ELF-1 (cell line): ENCODE measurements at regions not wholly inside any gene's neighbourhood (a gene's known extent, or its start where the extent isn't known, plus 50 kb on each side); places are given as distances from the start of the nearest gene placed in this dataset.
A peak's percentile ranks its signal among the peaks of the same experiment; 100 is the strongest.

ENCODE experiments used
- DNase-seq: peaks from one replicate; pipeline ENCODE4 v3.0.0-alpha.2; 2016; ENCODE audit warnings: low read depth, low spot score

DNA sequence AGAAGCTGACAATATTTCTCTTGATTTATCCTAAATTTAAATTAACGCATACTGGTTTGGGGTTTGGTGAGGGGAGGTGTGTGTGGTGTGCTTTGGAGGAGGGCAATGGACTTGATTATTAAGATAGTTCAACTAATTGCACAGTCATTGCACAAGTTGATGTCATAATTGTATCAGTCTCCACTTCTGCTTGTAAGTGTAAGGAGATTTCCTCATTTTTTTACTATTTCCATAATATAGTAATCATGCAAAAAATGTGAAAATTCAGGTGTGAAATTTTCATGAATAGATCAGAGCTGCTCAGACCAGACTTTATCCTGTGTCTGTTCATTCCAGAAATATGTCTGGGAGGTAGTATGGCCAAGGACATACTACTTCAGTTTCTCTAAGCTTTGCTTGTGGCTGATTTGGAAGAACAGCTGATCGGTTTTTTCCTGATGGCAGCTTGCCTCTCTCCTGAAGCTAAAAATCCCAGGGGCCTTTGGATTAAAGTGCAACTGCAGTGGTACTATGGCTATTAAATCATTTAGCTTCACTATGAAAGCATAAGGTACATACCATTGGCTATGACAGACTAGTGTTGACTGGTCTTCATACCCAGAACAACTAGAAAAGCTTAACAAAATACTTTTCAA is 201.8 kb upstream of the MIR17HG start:
- DNase-seq: no peak

DNA sequence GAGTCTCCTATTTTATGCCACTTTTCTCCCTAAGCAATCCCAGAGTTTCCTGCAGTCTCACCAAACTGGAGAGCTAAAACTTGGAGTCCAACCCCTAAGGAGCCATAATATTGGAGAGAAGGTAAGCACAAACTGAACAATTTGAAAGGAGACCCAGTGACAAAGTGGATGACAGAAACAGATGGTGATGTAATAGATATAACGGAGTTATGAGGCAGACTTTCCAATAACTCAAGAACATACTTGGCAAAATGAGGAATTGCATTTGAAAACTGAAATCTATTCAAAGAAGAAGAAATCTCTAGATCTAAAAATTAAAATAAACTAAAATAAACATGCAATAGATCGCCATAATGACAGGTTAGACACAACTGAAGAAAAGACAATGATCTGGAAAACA is 200.9 kb upstream of the MIR17HG start:
- DNase-seq: no peak

DNA sequence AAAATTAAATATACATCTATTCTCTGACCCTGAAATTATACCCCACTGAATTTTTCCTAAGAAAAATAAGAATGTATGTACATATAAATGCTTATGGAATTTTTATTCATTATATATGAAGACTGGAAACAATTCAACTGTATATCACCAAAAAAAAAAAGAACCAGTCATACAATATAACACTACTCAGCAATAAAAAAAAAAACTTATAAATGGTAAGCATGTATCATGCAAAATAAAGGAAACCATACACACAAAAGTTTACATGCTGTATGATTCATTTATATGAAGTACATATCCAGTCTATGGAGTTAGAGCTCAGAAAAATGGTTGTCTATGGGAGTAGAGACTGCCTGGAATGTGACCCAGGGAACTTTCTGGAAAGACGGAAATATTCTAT is 199.4 kb upstream of the MIR17HG start:
- DNase-seq: no peak

DNA sequence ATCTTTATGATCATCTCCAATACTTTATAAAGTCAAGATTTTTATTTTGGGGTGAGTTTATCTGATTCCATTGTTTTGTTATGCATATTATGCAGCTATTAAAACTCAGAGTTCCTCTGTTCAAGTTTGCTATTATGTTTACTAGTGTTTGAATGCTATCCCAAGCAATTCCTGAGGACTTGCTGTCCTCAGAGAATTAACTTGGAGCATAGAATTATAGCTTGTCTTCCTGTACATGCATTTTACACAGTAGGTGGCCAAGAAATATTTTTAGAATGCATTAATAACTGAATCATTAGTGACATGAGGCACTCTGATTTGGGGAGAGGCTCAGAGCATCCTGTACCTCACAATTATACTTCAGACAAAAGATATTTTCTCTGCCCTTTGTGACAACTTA is 195.6 kb upstream of the MIR17HG start:
- DNase-seq: no peak

DNA sequence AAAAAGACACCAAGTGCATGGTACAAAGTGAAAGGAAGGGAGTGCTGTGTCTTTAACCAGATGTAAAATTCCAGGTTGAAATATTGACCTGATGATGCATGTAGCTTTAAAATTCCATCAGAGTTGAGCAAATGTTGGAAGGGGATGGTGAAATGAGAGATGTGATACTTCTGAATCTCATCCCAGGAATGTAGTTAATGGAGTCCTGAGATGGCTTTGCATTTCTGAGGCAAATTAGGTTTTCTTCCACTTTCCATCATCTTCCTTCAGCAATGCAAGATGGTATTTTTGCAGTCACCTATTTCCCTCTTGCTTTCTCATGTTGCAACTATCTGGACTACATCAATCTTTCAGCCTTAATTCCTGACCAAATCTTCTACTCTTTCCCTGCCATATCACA is 194.1 kb upstream of the MIR17HG start:
- no peak for DNase-seq

DNA sequence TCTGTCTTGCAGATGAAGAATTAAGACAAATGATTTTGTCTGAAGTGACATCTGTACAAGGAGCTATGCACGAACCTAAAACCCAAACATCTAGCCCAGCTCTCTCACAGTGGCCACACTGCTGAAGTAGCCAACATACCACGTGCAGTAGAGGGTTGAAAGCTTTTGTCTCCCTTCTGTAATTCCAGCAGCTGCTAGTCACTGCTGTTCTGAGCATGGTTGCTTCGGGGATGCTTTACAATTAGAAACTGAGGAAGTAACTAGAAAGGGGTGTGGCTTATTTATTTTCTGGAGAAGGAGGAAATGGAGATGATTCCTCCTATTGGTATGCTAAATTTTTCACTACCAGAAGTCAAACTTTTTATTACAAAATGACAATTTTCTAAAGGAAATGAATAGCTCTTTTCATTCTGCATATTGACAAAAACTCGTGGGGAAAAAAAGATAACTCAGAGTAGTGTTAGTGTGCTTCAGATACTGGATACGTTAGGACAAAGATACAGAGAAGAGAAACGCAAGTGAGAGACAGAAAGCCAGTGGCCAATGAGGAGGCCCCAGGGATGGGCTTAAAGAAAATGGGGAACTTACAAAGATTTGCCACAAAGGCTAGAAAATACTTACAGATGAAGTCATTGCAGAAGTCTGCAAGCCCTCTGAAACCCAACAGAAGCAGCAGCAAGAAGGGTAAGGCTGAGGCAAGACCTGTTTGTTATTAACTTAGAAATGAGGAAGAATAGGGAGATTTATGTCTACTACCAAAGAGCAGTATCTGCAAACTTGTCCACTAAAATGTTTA is 192.7 kb upstream of the MIR17HG start:
- DNase-seq: peak; percentile 20

DNA sequence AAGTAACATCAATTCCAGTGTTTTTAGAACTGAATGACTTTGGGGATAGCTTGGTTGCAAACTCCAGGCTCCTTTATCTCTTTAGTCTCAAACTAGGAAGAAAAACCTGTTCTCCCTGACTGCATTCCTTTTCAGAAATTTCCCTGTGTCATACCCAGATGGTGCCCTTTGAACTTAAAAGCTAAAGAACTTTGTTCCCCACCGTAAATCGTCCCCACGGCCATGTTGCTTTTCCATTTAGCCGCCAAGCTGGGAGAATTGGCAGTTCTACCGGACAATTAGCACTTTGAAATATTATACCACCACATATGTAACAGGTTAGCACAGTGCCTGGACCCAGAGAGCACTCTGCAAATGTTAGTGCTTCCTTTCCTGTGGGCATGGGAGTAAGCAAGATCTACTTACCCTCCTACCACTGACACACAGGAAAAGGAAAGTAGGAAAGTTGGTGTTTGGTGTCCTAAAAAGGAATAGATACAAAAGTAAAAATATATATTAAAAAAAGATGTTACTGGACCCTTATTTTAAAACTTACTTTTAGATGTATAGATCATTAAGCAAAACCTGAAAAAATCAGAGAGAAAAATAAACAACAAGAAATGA is 191.9 kb upstream of the MIR17HG start:
- DNase-seq: peak; percentile 69

DNA sequence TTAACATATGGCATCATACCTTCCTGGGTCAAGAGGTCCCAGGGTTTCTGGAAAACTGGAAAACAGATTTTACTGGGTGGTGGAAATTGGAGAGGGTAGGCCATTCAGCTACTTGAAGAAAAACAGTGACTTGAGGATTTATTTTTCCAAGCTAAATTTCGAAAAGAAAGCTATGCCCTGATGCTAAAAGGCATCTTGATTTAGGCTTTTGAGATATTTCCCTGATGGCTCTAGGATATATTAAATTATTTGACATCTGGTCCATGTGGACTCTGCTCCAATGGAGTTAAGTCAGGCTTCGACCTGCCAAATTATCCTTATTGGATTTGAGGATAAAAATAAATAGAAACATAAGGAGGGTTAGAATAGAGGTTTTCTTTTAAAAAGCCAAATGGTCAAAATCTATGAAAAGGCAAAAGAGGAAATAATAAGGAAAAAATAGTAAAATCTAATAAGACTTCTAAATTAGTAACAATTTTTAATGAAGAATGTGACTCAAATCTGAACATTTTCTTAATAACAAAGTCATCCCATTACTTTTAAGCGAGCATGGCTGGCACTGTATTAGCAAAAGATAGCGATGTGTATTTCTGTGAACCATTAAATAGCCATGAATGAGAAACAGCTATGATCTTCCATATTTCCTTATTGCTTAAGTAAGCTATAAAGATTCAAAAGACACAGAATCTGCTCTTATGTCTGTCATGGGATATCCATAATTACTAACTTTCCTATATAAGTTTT is 190.0 kb upstream of the MIR17HG start:
- no peak for DNase-seq

DNA sequence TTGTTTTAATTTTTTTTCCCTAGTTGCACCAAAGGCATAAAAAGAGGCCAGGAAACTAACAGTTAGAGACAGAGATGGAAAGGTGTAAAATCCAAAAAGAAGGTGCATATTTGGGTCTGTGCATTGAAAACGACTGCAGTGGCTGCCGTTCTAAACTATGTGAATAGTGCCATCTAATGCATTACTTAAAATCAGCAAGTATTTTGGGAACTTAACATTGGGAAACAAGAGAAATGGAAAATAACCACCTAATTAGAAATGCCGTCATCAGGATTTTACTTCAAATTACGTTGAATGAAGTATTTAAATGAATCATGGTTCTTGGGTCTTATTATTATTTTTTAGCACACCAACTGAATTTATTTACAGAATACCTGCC is 189.5 kb upstream of the MIR17HG start:
- DNase-seq: no peak

DNA sequence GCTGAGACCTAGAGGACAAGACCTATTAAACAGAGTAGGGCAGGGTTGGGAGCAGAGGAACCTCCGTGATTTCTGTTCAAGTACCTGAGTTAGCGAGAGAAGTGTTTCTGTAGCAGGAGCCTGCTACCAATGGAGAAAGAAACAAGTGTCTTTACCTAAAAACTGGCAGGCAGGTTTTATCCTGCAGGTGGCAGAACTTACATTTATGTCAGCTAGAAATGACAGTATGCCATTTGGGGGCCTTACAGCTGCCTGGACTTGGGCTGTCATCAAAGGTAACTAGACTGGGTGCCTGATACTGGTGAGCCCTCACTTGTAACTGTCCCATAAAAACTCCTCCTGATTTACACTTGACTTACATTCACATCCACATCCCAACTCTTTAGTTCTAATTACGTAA is 185.3 kb upstream of the MIR17HG start:
- peak; percentile 14 for DNase-seq

DNA sequence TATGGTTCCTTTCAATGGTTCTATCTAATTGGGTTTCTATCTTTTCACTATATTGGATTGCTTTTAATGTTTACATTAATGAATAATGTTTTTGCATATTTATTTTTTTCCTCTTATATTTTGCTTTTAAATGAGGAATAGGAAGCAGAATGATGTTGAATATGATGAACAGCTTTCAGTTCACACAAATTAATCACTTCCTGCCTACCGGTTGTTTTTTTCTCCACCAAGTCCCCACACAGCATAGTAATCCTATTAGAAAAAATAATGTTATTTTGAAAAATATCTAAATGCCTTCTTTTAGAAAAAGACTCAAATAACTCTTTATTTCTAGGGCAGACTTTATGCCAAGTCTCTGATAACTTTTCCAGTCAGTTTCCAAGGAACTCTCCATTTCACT is 184.9 kb upstream of the MIR17HG start:
- DNase-seq: no peak

DNA sequence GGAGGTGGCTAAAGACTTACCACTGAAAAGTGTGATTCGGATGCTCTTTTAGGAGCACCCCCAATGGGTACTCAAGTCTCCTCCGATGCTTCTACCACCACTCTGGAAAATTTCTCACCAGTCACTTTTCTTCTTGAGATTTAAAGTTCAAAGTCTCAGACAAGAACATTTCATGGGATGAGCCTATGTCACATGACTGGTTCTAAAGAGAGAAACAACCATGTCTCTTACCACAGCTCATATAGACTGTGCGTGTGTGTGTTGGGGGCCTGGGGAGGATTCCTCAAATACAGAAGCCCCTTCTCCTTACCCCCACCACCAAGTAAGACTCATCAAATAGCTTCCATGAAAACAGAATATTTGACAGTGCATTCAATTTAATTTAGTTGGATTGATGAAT is 181.7 kb upstream of the MIR17HG start:
- no peak for DNase-seq

DNA sequence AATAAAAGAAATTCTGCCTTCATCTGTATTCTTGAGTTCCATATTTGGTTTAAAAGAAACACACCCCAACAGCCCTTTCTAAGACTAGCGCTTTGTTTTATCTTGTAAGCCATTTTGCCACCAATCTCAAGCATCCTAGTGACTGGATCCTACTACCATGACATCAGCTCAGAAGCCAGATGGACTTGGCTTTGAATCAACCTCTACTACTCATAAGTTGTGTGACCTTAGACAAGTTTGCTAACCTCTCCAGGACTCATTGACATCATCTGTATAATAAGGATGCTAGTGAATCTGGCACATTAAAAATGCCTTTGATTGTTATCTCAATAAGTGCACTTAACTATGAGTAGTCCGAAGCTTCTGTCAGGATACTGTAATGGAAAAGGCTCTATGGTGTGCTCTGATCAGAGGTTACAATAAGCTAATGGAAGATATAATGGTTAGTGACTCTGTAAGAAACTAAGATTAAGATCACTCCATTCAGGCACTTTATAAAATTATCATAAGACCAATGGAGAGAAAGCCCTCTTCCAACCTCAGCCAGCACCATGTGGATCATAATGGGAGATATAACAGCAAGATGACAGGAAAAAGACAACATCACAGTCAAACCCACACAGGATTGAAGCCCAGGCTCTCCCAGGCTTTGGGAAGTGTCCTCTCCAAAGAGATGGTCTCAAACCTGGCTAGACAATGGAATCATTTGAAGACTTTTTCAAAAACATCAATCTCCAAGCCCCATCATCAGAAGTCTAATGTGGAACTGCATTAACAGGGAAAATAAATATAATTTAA is 180.6 kb upstream of the MIR17HG start:
- no peak for DNase-seq

DNA sequence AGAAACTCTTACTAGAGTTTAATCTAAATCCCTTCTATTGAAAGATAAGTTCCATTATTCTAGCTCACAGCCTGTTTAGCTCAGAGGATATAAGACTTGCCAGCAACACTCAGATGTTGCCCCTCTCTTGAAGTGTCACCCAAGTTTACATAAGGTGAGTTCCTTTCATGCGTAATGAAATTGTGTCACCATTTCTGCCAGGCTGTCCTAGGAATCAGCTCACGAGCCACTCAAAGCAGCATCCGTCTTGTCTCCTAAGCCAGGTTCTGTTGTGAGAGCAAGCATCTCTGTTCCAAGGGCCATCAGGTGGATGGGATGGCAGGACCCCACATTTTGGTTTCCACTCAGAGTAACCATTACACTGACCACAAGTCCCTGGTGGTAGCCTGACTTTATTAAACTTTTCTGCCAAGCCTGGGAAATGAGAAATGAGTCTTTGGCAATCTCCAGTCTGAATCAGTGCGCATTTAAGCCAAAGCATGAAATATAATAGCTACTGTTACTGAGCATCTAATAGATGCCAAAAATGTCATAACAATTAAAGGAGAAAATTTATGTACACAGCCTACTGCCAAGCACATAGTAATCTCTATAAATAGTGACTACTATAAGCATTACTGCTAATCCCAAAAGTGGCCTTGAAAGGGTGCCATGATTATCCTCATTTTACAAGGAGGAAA is 179.6 kb upstream of the MIR17HG start:
- no peak for DNase-seq

DNA sequence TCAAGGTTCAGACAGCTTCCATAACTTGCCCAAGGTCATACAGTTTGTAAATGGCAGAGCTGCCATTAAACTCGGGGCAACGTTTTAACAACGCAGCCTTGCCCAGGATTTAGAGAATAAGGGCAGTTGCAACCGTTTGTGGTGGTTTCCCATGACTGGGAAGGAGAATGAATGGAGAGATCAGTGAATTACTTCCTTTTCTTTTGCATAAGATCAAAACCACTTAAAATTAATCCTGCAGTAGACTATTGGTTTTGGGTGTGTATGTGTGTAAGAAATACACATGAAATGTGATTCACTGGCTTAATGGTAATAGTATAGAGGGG is 179.1 kb upstream of the MIR17HG start:
- DNase-seq: no peak

DNA sequence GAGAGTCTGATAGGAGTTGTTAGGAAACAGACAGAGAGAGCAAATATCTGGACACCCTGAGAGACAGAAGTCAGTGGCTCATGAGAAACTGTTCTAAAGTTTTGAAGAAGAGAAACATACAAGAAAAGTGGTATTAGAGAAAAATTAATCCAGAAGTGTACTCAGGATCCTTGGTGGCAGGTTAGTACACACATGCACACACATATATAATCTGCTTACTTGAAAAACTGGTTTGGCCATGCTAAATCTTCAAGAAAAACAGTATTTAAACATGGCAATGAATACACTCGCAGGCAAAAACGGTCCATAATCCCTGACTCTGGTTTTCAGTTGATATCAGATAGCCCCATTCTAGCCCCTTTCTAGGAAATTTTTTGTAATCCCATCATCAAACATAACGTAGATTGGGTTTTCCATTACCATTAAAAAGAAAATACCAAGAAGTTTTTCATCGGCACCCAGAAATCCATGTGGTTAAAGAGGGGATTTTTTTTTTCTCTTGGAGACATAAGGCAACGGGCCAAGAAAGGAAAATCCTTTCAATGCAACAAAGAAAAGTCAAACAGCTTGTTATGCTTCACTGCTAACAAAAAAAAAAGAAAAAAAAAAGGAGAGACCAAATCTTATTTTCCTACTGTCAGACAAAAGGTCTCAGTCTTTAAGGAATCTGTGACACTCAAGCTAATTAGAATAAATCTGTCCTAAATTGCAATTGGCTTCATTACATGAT is 178.0 kb upstream of the MIR17HG start:
- DNase-seq: no peak

DNA sequence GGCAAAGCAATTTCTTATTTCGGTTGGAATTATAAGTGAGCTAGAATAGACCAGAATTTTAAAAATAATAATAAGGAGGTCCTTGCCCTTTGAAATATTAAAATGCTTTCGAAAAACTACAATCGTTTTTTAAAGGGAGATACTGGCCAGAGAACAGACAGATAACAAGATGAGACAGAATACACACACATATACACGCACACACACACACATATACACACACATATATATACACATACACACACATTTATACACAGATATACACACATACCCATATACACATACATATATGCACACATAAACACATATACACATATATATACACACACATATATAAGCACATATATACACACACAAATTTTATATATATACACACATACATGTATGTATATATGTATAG is 175.3 kb upstream of the MIR17HG start:
- DNase-seq: no peak

DNA sequence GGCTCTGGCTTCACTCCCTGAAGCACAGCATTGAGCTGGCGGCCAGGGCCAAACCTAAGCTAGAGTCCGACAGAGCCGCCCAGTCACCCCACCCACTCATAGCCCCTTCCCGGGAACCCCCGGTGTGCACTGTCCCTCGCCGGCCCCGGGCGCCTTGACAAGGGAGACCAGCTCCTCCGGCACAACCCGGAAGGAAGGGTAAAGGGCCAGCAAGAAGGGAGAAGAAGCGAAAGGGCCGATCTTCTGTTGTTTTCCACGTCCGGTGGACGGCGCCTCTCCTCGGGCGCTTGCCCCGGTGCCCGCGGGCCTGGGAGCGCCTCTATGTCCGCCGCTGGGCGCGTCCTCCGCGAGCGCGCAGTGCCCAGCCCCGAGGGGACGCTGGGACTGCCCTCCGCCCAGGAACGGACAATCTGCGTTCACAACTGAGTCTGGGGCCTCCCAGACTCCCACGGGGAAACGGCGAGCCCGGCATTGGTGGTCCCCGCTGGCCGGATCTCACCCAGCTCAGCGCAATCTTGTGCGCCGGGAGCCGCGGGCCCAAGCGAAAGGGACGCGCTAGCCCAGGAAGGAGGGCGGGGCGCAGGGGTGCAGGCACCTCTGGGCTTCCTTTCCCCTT is 172.5 kb upstream of the MIR17HG start:
- DNase-seq: peak; percentile 37

DNA sequence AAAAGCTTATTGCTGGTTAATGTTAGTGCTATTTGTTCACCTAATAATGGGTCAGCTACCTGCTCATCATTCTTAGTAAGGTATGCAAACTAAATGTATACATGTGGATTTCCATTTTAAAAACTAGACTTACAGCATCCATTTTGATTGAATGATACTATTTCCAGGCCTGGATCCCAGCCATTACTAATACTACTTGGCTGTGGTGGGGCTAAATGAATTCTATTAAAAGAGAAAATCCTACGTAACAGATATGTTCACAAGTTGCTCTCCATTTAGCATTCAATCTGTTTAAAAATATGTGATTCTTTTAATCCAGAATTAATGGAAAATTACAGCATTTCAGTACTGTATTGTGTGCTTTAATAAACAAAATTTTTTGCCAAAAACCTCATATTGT is 169.4 kb upstream of the MIR17HG start:
- DNase-seq: no peak

DNA sequence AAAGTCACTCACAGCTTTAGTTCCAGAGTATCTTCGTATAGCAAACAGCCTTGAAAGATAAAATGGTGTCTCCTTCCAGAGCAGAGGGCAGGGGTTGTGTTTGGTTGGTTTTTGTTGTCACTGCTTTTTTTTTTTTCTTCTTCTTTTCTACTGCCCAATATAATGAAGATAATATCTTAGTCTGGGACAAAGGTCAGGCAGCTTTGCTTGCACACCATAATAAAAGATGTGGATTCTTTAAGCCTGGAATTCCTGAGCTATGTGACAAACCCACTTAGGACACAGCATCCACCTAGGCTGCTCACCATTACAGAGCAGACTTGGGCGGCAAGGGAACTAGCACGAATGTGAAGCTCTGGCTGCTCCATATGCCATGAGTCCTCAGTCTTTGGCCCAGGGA is 165.6 kb upstream of the MIR17HG start:
- no peak for DNase-seq
